AG04450 (cell line): ENCODE measurements at regions not wholly inside any gene's neighbourhood (a gene's known extent, or its start where the extent isn't known, plus 50 kb on each side); places are given as distances from the start of the nearest gene placed in this dataset.
A peak's percentile ranks its signal among the peaks of the same experiment; 100 is the strongest.
"Not testable (repeated sequence)": the region's sequence is repeated elsewhere in the genome, so short reads cannot be mapped to it uniquely, and the experiment has no call there.

Source experiments
- CTCF ChIA-PET: fragments of 300-600, 350-600 bp; formaldehyde crosslinking; extraction: SDS; loops from one replicate; lab custom pipeline; 2022; ENCODE audit warnings: antibody characterized with exemption, inconsistent platforms; lab: Charles Lee
- POLR2A ChIA-PET: fragments of 350-600 bp; formaldehyde crosslinking; extraction: SDS; loops from one replicate; lab custom pipeline; 2021; ENCODE audit warnings: antibody characterized with exemption, inconsistent platforms; lab: Yijun Ruan, JAX
- DNase-seq: peaks from one replicate; pipeline ENCODE4 v3.0.0-alpha.2; 2011; ENCODE audit warnings: low read depth, low spot score
- H3K27ac ChIP-seq: one replicate; pipeline ENCODE4 v1.5.1; 2012; ENCODE audit warnings: low read depth, low read length, control low read depth
- H3K27me3 ChIP-seq: one replicate; pipeline ENCODE4 v1.6.0; 2012; ENCODE audit warnings: low read length; ENCODE audit not compliant: control insufficient read depth, insufficient read depth
- H3K4me3 ChIP-seq: 2 replicates; pipeline ENCODE4 v1.5.1; 2011; ENCODE audit warnings: mild to moderate bottlenecking, low read depth, low read length, control low read depth
- H3K9me3 ChIP-seq: 2 replicates; pipeline ENCODE4 v1.5.1; 2012; ENCODE audit warnings: low read length; ENCODE audit not compliant: control insufficient read depth, insufficient read depth
- CTCF ChIP-seq: IDR thresholded peaks from 2 replicates; pipeline ENCODE4 v1.5.1; 2011; ENCODE audit warnings: low read depth, low read length, control low read depth, inconsistent platforms

- no peak overlapping the region for H3K4me3 ChIP-seq
- CTCF ChIA-PET = no interaction called here
Measured at GRCh38 chr16:88195911-88196465, 186.8 kb upstream of the ZNF469 start.

GRCh38 chr16:88196471-88197400 lies 186.0 kb upstream of the ZNF469 start:
- H3K27ac ChIP-seq = no peak overlapping the region
- no peaks in the 10 kb centered on the region for H3K27me3 ChIP-seq
- TF ChIP-seq CTCF = no peak
- H3K9me3 ChIP-seq = peaks cover 11% of the 10 kb centered on the region; the same call in 1 of the 2 replicates
- ChIA-PET POLR2A (no interaction called here), CTCF (no interaction called here)
- no peak for DNase-seq
- no peak overlapping the region for H3K4me3 ChIP-seq

More at GRCh38 chr16:88195911-88196465, 186.8 kb upstream of the ZNF469 start:
- TF ChIP-seq CTCF = no peak
- POLR2A ChIA-PET = interaction anchor here (1.1 kb wide), 1 partner anchor 111 kb away, joined by 3 read pairs; no protein-coding TSS in a partner anchor
- no peak for DNase-seq
- Histone ChIP-seq H3K9me3 (peaks cover 11% of the 10 kb centered on the region; the same call in 1 of the 2 replicates), H3K27me3 (no peaks in the 10 kb centered on the region), H3K27ac (no peak overlapping the region)

- no peak for TF ChIP-seq CTCF
- Histone ChIP-seq H3K27me3 (no peaks in the 10 kb centered on the region), H3K27ac (no peak overlapping the region), H3K9me3 (peaks cover 11% of the 10 kb centered on the region; the same call in 1 of the 2 replicates), H3K4me3 (no peak overlapping the region)
- POLR2A ChIA-PET = no interaction called here
- DNase-seq = no peak
- CTCF ChIA-PET = no interaction called here
Measured at GRCh38 chr16:88197481-88198456, 185.0 kb upstream of the ZNF469 start.

- H3K27me3 ChIP-seq, H3K27ac ChIP-seq, DNase-seq, CTCF ChIA-PET, H3K4me3 ChIP-seq, POLR2A ChIA-PET: not testable (repeated sequence)
- peaks cover 11% of the 10 kb centered on the region; the same call in 1 of the 2 replicates for H3K9me3 ChIP-seq
Measured at GRCh38 chr16:88198457-88199295, 184.1 kb upstream of the ZNF469 start.

GRCh38 chr16:88199296-88200153 lies 183.2 kb upstream of the ZNF469 start:
- H3K27me3 ChIP-seq, CTCF ChIA-PET, POLR2A ChIA-PET, H3K4me3 ChIP-seq, DNase-seq, H3K27ac ChIP-seq: not testable (repeated sequence)
- H3K9me3 ChIP-seq = peaks cover 11% of the 10 kb centered on the region; the same call in 1 of the 2 replicates

- DNase-seq, POLR2A ChIA-PET: not testable (repeated sequence)
Measured at GRCh38 chr16:88200154-88200895, 182.4 kb upstream of the ZNF469 start.

More at GRCh38 chr16:88200154-88200895, 182.4 kb upstream of the ZNF469 start:
- H3K4me3 ChIP-seq, CTCF ChIA-PET, H3K27me3 ChIP-seq, H3K9me3 ChIP-seq: not testable (repeated sequence)
- H3K27ac ChIP-seq = peak overlapping the region; percentile 52
